ENCODE measurements at regions not wholly inside any gene's neighbourhood (a gene's known extent, or its start where the extent isn't known, plus 50 kb on each side); places are given as distances from the start of the nearest gene placed in this dataset.

DNA sequence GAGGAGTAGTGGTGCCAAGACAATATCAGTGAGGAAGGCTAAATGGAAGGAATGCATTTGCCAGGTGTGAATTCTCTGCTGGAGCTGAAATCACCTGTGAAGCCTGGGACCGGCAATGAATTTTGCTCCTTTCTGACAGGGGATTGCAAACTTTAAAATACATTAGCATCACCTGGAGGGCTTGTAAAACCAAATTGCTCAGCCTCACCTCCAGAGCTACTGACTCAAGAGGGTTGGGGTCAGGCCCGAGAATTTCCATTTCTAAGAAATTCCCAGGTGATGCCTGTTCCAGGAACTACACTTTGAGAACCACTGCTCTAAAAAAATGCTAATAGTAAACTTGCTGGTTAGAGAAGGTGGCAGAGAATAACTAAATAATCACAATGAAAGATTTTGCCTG lies 445.6 kb upstream of the RBMS3 start:
- DNase-seq, result no peak

DNA sequence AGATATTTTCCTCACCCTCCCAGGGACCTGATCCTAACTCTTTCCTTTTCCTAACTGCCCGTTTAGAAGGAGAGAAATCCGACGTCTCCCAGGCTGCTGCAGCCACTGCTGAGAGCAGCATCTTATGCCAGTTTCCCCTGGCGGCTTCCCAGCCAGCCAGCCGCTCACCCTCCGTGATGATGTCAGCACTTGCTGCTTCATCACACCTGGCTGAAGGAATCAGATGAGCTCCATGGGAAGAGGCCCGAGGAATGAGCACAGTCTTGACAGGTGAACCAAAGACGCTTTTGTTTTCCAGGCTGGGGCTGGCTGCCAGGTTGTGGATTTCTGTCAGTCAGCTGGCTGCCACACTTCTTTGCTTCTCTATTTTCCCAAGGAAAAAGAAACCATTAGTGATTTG lies 445.1 kb upstream of the RBMS3 start:
- no peak for DNase-seq

GRCh38 chr3:28836199-28836598 lies 444.7 kb upstream of the RBMS3 start:
- DNase-seq, result no peak

DNA sequence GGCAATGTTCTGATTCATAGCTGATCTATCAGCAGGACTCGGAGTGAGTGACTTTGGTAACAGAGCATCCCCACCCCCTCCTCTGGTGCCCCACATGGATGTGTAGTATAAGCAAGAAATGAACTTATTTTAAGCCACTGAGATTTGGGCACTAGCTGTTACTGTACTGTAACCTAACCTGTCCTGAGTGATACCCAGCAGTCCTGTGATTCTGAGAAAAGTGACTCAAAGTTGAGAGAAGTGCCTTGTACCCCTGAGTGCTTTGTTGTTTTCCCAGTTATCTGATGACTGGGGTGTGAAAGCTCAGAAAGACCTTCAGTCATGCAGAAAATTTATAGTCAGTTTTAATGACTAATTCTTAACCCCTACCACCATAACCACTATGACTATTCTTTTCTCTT lies 439.9 kb upstream of the RBMS3 start:
- no peak for DNase-seq

- DNase-seq, result no peak
These were observed 439.4 kb upstream of the RBMS3 start for GRCh38 chr3:28841441-28841840.

GRCh38 chr3:28844298-28845005 lies 436.4 kb upstream of the RBMS3 start:
- DNase-seq, result no peak

DNA sequence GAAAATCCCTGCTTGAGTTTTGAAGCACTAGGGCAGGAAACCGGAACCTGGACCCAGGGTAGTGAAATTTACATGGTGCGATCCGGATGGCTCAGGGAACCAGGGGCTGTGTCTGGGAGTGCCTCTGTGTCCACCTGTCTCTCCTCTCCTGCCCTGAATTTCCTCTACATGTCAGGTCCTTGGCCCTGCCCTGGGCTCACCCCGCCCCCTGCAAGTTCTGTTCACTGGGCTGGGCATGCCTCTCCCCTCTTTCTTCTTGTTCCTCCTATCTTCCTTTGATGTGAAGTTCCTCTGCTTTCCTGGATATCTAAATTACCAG lies 435.9 kb upstream of the RBMS3 start:
- no peak for DNase-seq

DNA sequence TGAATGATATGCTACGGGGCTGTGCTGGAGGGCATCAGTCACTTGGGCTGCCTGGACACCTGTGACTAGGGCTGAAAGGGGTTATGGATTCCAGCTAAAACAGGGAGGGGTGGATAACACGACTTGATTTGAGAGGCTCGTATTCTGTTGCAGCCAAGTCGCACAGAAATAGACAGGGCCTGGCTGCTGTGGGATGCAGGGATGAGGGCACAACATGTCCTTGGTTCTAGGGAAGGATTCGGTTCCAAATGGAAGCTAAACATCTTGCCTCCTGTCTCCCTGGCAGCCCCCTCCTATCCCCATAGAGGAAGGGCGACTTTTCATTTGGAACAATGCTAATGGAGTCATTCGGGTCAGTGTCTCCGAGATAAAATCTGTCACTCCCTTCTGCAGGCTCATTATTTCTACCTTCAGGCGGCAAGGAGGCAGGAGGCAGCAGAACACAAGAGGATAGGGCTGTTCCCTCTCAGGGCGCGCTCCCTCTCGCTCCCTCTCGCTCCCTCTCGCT lies 433.8 kb upstream of the RBMS3 start:
- no peak for DNase-seq

GRCh38 chr3:28847736-28848135 lies 433.1 kb upstream of the RBMS3 start:
- no peak for DNase-seq

DNA sequence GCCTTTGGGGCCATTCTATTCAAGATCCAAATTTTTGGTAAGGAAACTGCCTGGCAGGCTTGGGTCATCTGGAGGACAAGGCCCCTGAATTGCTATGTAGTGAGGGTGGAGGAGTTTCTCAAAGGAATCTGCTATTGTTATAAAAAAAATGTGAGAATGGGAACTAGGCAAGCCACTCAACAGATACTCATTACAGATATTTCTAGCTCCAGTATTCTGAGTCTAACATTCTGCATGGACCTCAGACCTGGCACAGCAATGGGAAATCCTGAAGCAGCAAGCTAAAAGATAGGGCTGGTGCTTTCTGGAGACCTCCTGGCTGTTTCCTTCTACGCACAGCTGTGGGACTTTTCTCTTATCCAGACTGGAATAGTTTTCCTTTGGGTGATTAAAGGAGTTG lies 430.7 kb upstream of the RBMS3 start:
- no peak for DNase-seq

GRCh38 chr3:28853830-28854229 lies 427.0 kb upstream of the RBMS3 start:
- no peak for DNase-seq

DNA sequence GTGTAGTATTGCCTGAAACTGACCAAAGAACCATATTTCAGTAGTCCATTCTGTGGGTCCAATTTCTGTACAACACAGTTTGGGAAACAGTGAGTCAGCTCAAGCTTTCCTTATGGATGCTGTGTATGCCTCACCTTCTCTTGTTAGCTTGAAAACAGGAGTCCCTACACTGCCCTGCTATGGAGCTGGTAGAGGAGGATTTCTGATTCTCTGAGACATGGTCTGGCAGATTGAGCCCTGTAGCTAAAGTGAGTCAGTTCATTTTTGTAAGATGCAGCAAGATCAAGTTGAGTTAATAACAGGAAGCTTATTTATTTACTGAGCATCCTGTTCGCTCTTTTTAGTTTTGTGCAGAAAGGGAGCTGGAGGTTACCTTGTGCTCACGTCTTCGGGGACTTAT lies 424.1 kb upstream of the RBMS3 start:
- no peak for DNase-seq

DNA sequence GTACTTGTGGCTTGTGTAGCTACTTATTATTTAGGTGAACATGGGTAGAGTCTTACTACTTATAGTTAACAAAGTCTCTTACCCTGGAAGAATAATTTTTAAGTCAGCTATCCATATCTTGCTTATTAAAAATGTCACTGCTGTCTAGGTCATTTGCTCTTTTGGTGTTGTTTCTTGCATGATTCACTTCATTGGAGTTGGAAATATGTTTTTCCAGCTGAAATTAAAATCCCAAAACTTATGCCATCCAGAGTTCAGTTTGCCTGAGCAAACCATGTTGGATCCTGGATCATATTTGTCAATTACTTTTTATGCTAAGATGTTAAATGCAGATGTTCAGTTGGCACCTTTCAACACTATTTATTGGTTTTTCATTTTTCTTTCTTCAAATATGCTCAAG lies 421.0 kb upstream of the RBMS3 start:
- no peak for DNase-seq

- no peak for DNase-seq
These were observed 420.6 kb upstream of the RBMS3 start for GRCh38 chr3:28860307-28860706.

DNA sequence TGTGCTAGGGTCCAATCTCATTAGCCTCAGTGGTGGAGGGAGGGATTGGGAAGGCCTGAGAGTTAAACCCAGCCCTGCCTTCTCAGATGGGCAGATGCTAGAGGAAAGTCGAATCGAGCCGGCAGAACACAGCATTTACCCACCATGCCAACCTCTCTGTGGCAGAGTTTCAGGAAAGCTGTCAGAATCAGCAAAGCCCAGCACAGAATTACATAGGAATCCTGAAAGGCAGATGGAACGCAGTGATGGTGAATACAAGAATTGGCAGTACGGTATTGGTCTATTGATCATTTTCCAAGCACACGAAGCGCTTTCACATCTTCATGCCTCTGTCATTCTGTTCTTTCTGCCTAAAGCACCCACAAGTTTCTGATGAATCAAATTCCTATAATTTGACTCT lies 417.7 kb upstream of the RBMS3 start:
- DNase-seq, result no peak

GRCh38 chr3:28867836-28868235 lies 413.0 kb upstream of the RBMS3 start:
- no peak for DNase-seq

- DNase-seq, result no peak
These were observed 412.0 kb upstream of the RBMS3 start for GRCh38 chr3:28868897-28869296.

GRCh38 chr3:28877912-28878311 lies 403.0 kb upstream of the RBMS3 start:
- DNase-seq, result no peak

- DNase-seq, result no peak
These were observed 390.5 kb upstream of the RBMS3 start for GRCh38 chr3:28890373-28890772.

DNA sequence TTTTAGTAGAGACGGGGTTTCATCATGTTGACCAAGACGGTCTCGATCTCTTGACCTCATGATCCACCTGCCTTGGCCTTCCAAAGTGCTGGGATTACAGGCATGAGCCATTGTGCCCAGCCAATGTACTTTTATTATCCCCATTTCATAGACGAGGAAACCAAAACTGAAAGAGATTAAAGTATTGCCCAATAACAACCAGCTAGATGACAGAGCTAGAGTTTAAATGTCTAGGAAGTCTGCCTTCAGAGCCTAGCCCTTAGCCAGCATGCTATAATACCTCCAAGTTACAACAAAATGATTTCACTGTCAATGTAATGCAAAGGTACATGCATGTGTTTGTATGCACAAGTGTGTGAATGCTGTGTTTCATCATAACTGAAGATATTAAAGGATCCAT lies 389.4 kb upstream of the RBMS3 start:
- DNase-seq, result no peak

GRCh38 chr3:28900301-28900700 lies 380.6 kb upstream of the RBMS3 start:
- no peak for DNase-seq

DNA sequence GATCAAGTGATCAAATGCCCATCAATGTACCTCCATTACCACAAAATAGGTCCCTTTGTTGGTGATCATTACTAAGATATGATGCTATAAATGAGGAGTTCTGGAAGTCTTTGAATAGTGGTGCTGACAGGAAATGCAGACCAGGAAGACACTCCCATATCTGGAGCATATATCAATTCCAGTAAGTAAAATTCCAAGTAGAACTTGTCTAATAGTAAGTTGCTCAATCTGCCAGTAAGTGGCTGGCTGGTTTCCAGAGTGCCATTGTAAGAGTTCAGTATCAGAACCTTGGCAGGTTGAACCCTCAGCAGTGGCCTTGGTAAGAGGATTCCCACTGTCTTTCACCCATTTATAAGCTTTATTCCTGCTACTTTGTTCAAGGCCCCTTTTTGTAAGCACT lies 379.9 kb upstream of the RBMS3 start:
- DNase-seq, result no peak

DNA sequence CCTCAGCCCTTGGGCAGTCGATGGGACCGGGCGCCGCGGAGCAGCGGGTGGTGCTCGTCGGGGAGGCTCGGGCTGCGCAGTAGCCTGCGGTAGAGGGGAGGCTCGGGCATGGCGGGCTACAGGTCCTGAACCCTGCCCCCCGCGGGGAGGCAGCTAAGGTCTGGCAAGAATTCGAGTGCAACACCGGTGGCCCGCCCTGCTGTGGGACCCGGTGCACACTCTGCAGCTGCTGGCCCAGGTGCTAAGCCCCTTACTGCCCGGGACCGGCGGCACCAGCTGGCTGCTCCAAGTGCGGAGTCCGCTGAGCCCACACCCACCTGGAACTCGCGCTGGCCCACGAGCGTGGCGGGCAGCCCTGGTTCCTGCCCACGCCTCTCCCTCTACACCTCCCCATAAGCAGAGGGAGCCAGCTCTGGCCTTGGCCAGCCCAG lies 377.7 kb upstream of the RBMS3 start:
- no peak for DNase-seq

- no peak for DNase-seq
These were observed 375.1 kb upstream of the RBMS3 start for GRCh38 chr3:28905798-28906197.

- DNase-seq, result no peak
These were observed 374.1 kb upstream of the RBMS3 start for GRCh38 chr3:28906561-28907310.
